Kidney epithelial cell (primary cell): ENCODE measurements at regions not wholly inside any gene's neighbourhood (a gene's known extent, or its start where the extent isn't known, plus 50 kb on each side); places are given as distances from the start of the nearest gene placed in this dataset.

Experiments
- DNase-seq: peaks from one replicate; pipeline ENCODE4 v3.0.0-alpha.2; 2010; ENCODE audit warnings: low read depth
- H3K27me3 ChIP-seq: 2 replicates; pipeline ENCODE4 v1.6.0; 2011; ENCODE audit warnings: low read length; ENCODE audit not compliant: control insufficient read depth, insufficient read depth
- H3K36me3 ChIP-seq: 2 replicates; pipeline ENCODE4 v1.5.1; 2011; ENCODE audit warnings: low read length; ENCODE audit not compliant: control insufficient read depth, insufficient read depth
- H3K4me3 ChIP-seq: 2 replicates; pipeline ENCODE4 v1.5.1; 2011; ENCODE audit warnings: low read depth, mild to moderate bottlenecking, control low read depth, low read length
- CTCF ChIP-seq: IDR thresholded peaks from 2 replicates; pipeline ENCODE4 v1.5.1; 2011; ENCODE audit warnings: mild to moderate bottlenecking, moderate library complexity, low read length, control low read depth, inconsistent platforms; ENCODE audit not compliant: insufficient read depth, poor library complexity, severe bottlenecking

GRCh38 chr6:106918115-106918514 is 56.4 kb downstream of the CD24 start:
- DNase-seq = no peak
- H3K27me3 ChIP-seq = no peaks in the 10 kb centered on the region
- no peak overlapping the region for H3K4me3 ChIP-seq
- no peak for TF ChIP-seq CTCF
- no peaks in the 10 kb centered on the region for H3K36me3 ChIP-seq

DNA sequence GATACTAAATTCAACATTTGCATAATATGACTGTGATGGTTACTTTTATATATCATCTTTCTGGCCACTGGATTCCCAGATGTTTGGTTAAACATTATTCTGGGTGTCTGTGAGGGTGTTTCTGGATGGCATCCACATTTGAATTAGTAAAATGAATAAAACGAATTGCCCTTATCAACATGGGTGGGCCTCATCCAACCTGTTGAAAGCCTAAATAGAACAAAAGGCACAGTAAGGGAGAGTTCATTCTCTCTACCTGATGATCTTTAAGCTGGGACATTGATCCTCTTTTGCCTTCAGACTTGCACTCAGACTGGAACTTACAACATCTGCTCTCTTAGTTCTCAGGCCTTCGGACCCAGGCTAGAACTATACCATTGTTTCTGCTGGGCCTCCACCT is 57.6 kb downstream of the CD24 start:
- Histone ChIP-seq H3K36me3 (no peaks in the 10 kb centered on the region), H3K4me3 (no peak overlapping the region), H3K27me3 (no peaks in the 10 kb centered on the region)
- DNase-seq = no peak
- no peak for TF ChIP-seq CTCF

GRCh38 chr6:106913676-106914280 is 60.8 kb downstream of the CD24 start:
- Histone ChIP-seq H3K27me3 (no peaks in the 10 kb centered on the region), H3K36me3 (no peaks in the 10 kb centered on the region), H3K4me3 (no peak overlapping the region)
- no peak for DNase-seq
- TF ChIP-seq CTCF = no peak

DNA sequence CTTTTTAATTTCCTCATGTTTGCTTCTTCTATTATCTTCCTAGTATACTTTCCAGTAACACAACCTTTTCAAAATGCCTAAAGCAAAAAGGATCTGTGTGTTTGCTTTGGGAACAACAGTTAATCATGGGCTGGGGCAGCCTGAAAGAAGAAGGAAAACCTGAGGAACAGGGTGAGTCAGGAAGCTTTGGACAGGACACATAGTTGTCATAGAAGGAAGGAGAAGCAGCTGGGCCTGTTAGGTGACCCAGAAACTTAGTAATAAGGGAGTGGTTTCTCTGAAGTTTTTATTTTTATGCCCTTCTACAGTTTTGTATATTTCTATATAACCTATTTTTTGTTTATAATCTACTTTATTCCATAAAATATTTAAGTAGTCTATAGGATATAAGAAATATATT is 61.4 kb downstream of the CD24 start:
- DNase-seq = no peak
- H3K27me3 ChIP-seq = no peaks in the 10 kb centered on the region
- TF ChIP-seq CTCF = no peak
- no peaks in the 10 kb centered on the region for H3K36me3 ChIP-seq
- no peak overlapping the region for H3K4me3 ChIP-seq

DNA sequence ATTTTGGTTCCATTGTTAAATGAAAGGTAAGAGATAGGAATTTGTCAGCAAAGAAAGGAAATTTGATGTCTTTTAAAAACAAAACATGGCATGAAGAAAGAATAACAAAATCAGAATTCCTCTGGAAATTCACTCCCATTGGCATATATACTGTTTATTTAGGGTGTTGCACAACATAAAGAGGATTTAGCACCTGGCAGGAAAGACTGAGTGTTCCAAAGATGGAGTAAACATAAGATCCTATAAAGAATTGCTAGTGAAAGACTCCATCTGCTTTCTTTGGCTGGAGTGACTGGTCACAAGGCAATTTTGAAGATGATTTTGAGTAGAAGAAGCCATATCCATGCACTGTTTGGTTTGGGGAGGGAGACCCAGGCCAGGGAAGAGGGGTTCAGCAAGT is 62.4 kb downstream of the CD24 start:
- Histone ChIP-seq H3K27me3 (no peaks in the 10 kb centered on the region), H3K4me3 (no peak overlapping the region), H3K36me3 (no peaks in the 10 kb centered on the region)
- TF ChIP-seq CTCF = no peak
- DNase-seq = no peak
